ENCODE measurements at regions not wholly inside any gene's neighbourhood (a gene's known extent, or its start where the extent isn't known, plus 50 kb on each side); places are given as distances from the start of the nearest gene placed in this dataset.
A peak's percentile ranks its signal among the peaks of the same experiment; 100 is the strongest.

GRCh38 chr5:142472306-142472951 is 147.6 kb upstream of the SPRY4 start (continued):
- no peak for TF ChIP-seq GABPB2 (CRISPR knock-in tag; conservative IDR thresholded peaks at IDR 0.05)
- no peak for TF ChIP-seq BMI1 (IDR thresholded peaks at IDR 0.05; ENCODE audit: low read length)
- peak; percentile 52 for TF ChIP-seq MEIS2 (IDR thresholded peaks at IDR 0.05; ENCODE audit: partially characterized antibody)
- TF ChIP-seq ZNF282 (CRISPR knock-in tag; IDR thresholded peaks at IDR 0.05): no peak
- TF ChIP-seq ZNF449 (CRISPR knock-in tag; IDR thresholded peaks at IDR 0.05): no peak
- TF ChIP-seq E2F8 (IDR thresholded peaks at IDR 0.05; ENCODE audit: low read depth, partially characterized antibody): no peak
- TF ChIP-seq ZNF507 (tag; conservative IDR thresholded peaks at IDR 0.05): no peak
- TF ChIP-seq ZNF592 (IDR thresholded peaks at IDR 0.05): peak; percentile 62; the same call in 1 of the 2 replicates
- peak; percentile 64 for TF ChIP-seq SMARCE1 (IDR thresholded peaks at IDR 0.05)
- TF ChIP-seq MCM5 (IDR thresholded peaks at IDR 0.05; ENCODE audit: low read depth): no peak
- no peak for TF ChIP-seq POLR2A (conservative IDR thresholded peaks at IDR 0.05)
- peak; percentile 75 for TF ChIP-seq ATF4 (CRISPR knock-in tag; IDR thresholded peaks at IDR 0.05)
- no peak for TF ChIP-seq DLX4 (CRISPR knock-in tag; IDR thresholded peaks at IDR 0.05)
- no peak for TF ChIP-seq NCOA2 (IDR thresholded peaks at IDR 0.05; ENCODE audit: partially characterized antibody in 2 of 2)
- no peak for TF ChIP-seq ID3 (CRISPR knock-in tag; IDR thresholded peaks at IDR 0.05)
- no peak for TF ChIP-seq ID3 (tag; IDR thresholded peaks at IDR 0.05)
- no peak for TF ChIP-seq MYC (IDR thresholded peaks at IDR 0.05; ENCODE audit: low read depth, low read length)
- no peak for TF ChIP-seq MYC (CRISPR knock-in tag; IDR thresholded peaks at IDR 0.05; ENCODE audit: borderline replicate concordance, low read depth)

All from K562 (cell line).